WTC11 (cell line): ENCODE measurements at regions not wholly inside any gene's neighbourhood (a gene's known extent, or its start where the extent isn't known, plus 50 kb on each side); places are given as distances from the start of the nearest gene placed in this dataset.

Experiments
- CTCF ChIP-seq: fragments of 200-600 bp; IDR thresholded peaks from 2 replicates; pipeline ENCODE4 v1.8.0; 2022; ENCODE audit warnings: antibody characterized with exemption
- E2F4 ChIP-seq: sonication (generic); formaldehyde crosslinking; IDR thresholded peaks from 2 replicates; pipeline ENCODE4 v1.8.1; 2022; ENCODE audit warnings: low read depth, mild to moderate bottlenecking, moderate library complexity, missing genetic modification reagents, borderline replicate concordance

- TF ChIP-seq CTCF (no peak), E2F4 (CRISPR knock-in tag) (no peak)
Measured at GRCh38 chr13:103883698-103884097, 817.5 kb upstream of the SLC10A2 start.
